GM13976 (cell line): ENCODE measurements at regions not wholly inside any gene's neighbourhood (a gene's known extent, or its start where the extent isn't known, plus 50 kb on each side); places are given as distances from the start of the nearest gene placed in this dataset.
"Not testable (repeated sequence)": the region's sequence is repeated elsewhere in the genome, so short reads cannot be mapped to it uniquely, and the experiment has no call there.

Source experiments
- DNase-seq: peaks from one replicate; pipeline ENCODE4 v3.0.0; 2012; ENCODE audit warnings: low spot score
- in situ Hi-C: fragments of 300-500 bp; cut with MboI; formaldehyde crosslinking; loops from one replicate; pipeline ENCODE4 v1.12.0; 2022; ENCODE audit warnings: low sequenced_read_pairs, mixed read lengths, inconsistent platforms; ENCODE audit not compliant: unreplicated experiment
- TF ChIP-seq, protein P1 (sequence below): IDR thresholded peaks from 2 replicates; pipeline ENCODE4 v1.5.1; 2012; ENCODE audit warnings: borderline replicate concordance, mild to moderate bottlenecking; ENCODE audit not compliant: insufficient read depth; ENCODE audit errors: extremely low read depth, missing control alignments, control extremely low read depth

- in situ Hi-C loops: no loop called here
- TF ChIP-seq, protein P1, sequence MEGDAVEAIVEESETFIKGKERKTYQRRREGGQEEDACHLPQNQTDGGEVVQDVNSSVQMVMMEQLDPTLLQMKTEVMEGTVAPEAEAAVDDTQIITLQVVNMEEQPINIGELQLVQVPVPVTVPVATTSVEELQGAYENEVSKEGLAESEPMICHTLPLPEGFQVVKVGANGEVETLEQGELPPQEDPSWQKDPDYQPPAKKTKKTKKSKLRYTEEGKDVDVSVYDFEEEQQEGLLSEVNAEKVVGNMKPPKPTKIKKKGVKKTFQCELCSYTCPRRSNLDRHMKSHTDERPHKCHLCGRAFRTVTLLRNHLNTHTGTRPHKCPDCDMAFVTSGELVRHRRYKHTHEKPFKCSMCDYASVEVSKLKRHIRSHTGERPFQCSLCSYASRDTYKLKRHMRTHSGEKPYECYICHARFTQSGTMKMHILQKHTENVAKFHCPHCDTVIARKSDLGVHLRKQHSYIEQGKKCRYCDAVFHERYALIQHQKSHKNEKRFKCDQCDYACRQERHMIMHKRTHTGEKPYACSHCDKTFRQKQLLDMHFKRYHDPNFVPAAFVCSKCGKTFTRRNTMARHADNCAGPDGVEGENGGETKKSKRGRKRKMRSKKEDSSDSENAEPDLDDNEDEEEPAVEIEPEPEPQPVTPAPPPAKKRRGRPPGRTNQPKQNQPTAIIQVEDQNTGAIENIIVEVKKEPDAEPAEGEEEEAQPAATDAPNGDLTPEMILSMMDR: no peak
- no peak for DNase-seq
Measured at GRCh38 chr1:143718524-143718923, 253.3 kb downstream of the FAM72C start.

DNA sequence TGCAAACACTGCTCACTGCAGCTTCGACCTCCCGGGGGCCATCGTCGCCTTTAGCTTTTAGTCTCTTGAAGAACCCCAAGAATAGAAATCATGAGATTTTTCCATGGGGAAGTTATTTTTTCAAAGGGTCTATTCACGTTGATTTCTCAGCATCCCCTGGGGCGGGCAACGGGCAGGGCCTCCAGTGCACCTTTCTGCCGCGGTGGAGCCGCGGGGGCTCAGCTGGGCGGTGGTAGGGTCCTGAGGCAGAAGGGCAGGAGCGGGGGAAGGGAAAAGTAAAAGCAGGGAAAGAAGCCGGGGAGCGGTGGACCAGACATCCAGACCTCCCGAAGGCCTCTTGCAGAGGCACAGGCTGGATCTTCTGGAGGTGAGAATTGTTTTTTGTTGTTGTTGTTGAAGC is 253.8 kb downstream of the FAM72C start:
- TF ChIP-seq, protein P1: no peak
- no peak for DNase-seq
- in situ Hi-C loops: no loop called here

- no peak for DNase-seq
- TF ChIP-seq, protein P1: no peak
- in situ Hi-C loops: no loop called here
Measured at GRCh38 chr1:143717434-143717833, 254.4 kb downstream of the FAM72C start.

DNA sequence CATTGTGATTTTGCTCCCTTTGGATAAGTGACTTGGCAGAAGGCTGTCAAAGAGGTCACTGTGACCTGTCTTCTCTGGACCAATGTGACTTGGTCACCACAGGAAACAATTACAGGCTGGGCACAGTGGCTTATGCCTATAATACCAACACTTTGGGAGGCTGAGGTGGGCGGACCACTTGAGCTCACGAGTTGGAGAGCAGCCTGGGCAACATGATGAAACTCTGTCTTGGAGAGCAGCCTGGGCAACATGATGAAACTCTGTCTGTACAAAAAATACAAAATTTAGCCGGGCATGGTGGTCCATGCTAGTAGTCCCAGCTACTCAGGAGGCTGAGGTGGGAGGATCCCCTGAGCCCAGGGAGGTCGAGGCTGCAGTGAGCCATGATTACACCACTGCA is 256.9 kb downstream of the FAM72C start:
- in situ Hi-C loops, DNase-seq: not testable (repeated sequence)

DNA sequence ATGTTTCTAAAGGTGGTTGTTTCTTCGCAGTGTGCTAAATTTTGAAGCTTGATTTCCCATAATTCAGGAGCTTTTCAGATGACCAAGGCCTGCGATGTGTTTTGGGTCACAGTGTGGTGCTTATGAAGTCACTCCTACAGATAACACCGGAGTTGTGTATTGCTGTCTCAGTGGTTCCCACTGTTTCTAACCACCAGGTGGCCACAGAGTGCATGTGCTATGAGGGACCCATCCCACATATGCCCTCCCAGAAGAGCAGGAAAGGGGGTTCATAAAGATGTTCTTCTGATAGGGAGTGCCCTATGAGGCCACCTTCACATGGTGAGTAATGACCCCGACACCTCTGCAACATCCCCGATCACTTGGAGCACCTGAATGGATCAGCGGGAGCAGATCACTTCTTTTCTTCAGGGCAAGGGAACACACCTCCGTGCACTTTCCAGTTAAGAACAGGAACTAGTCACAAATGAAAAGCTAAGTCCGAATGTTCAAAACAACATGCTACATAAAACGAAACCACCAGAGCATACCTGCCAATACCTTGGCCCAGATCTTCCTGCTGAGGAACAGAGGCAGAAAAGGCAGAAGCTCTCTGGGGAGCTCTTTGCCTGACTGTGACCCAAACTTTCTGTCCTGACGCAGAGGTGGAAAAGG is 262.1 kb downstream of the FAM72C start:
- DNase-seq, in situ Hi-C loops: not testable (repeated sequence)
- TF ChIP-seq, protein P1: peak; percentile 25

GRCh38 chr1:143702739-143703138 is 269.0 kb downstream of the FAM72C start:
- in situ Hi-C loops, DNase-seq: not testable (repeated sequence)

DNA sequence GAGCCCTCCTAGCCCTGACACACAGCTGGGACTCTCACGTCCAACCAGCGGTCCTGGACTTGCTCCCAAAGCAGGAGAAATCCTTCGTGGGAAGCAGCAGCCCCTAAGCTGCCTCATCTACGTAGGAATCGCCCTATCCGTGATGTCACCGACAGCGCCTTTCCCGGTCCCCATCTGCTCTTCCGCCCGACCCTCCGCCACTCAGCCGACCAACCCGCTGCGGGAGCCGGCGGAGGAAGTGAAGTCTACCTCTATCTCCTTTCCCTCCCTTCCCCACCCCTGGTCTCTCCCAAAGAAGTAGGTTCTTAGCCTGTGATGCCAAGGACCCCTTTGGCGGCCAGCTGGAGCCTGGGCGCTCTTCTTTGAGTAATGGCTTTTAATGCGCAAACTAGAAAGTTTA is 272.1 kb downstream of the FAM72C start:
- in situ Hi-C loops: no loop called here
- no peak for DNase-seq
- TF ChIP-seq, protein P1: no peak

DNA sequence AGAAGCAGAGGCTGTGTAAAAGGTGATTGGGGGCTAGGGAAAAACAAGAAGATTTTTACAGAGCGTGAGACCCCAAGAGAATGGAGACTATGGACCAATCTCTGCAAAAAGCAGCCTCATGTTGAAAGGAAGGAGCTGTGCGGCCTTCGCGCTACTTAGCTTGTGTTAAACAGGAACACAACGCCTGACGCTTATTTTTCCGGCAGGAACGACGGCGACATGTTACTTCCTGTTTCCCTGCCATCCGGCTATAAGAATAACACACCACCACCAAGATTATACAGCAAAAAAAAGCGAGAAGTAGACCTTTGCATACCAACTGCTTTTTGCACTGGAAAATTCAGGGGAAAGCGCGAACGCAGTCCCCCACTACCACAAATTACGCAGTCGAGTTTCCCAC is 272.7 kb downstream of the FAM72C start:
- in situ Hi-C loops: no loop called here
- DNase-seq: no peak
- TF ChIP-seq, protein P1: no peak
